BJ (cell line): ENCODE measurements at regions not wholly inside any gene's neighbourhood (a gene's known extent, or its start where the extent isn't known, plus 50 kb on each side); places are given as distances from the start of the nearest gene placed in this dataset.

Experiments
- CTCF ChIA-PET: fragments of 350-600 bp; formaldehyde crosslinking; extraction: SDS; loops from one replicate; lab custom pipeline; 2021; ENCODE audit warnings: antibody characterized with exemption, inconsistent platforms; lab: Yijun Ruan, JAX
- POLR2A ChIA-PET: fragments of 300-600 bp; sonication (Branson Sonifier 250); formaldehyde crosslinking; extraction: SDS; loops from one replicate; lab custom pipeline; 2021; ENCODE audit warnings: antibody characterized with exemption; lab: Charles Lee
- DNase-seq: peaks from one replicate; pipeline ENCODE4 v3.0.0-alpha.2; 2011; ENCODE audit warnings: low read depth
- H3K27me3 ChIP-seq: 2 replicates; pipeline ENCODE4 v1.6.0; 2011; ENCODE audit warnings: low read length; ENCODE audit not compliant: control insufficient read depth, insufficient read depth
- H3K36me3 ChIP-seq: 2 replicates; pipeline ENCODE4 v1.5.1; 2011; ENCODE audit warnings: low read length; ENCODE audit not compliant: control insufficient read depth, insufficient read depth
- H3K4me3 ChIP-seq: 2 replicates; pipeline ENCODE4 v1.5.1; 2011; ENCODE audit warnings: low read depth, mild to moderate bottlenecking, control low read depth, low read length
- CTCF ChIP-seq: IDR thresholded peaks from 2 replicates; pipeline ENCODE4 v1.5.1; 2011; ENCODE audit warnings: low read depth, mild to moderate bottlenecking, control low read depth, inconsistent platforms, low read length, moderate library complexity; ENCODE audit not compliant: insufficient read depth

- Histone ChIP-seq H3K36me3 (no peaks in the 10 kb centered on the region), H3K4me3 (no peak overlapping the region), H3K27me3 (no peaks in the 10 kb centered on the region)
- ChIA-PET POLR2A (no interaction called here), CTCF (no interaction called here)
- no peak for DNase-seq
- TF ChIP-seq CTCF = no peak
Observed at GRCh38 chr2:166634706-166635105, 140.7 kb upstream of the SCN7A start.

GRCh38 chr2:166632616-166633015, 138.6 kb upstream of the SCN7A start:
- DNase-seq = peak; percentile 42
- ChIA-PET CTCF (no interaction called here), POLR2A (no interaction called here)
- H3K36me3 ChIP-seq = no peaks in the 10 kb centered on the region
- H3K4me3 ChIP-seq = no peak overlapping the region
- no peaks in the 10 kb centered on the region for H3K27me3 ChIP-seq
- no peak for TF ChIP-seq CTCF

- DNase-seq = no peak
- POLR2A ChIA-PET = no interaction called here
- Histone ChIP-seq H3K36me3 (no peaks in the 10 kb centered on the region), H3K27me3 (no peaks in the 10 kb centered on the region), H3K4me3 (no peak overlapping the region)
- TF ChIP-seq CTCF = no peak
- CTCF ChIA-PET = no interaction called here
Observed at GRCh38 chr2:166628478-166629136, 134.6 kb upstream of the SCN7A start.

GRCh38 chr2:166627893-166628292, 133.8 kb upstream of the SCN7A start:
- ChIA-PET POLR2A (no interaction called here), CTCF (no interaction called here)
- Histone ChIP-seq H3K36me3 (no peaks in the 10 kb centered on the region), H3K27me3 (no peaks in the 10 kb centered on the region), H3K4me3 (no peak overlapping the region)
- no peak for DNase-seq
- no peak for TF ChIP-seq CTCF

GRCh38 chr2:166625670-166626069, 131.6 kb upstream of the SCN7A start:
- DNase-seq = no peak
- H3K4me3 ChIP-seq = no peak overlapping the region
- CTCF ChIA-PET = no interaction called here
- no peaks in the 10 kb centered on the region for H3K36me3 ChIP-seq
- H3K27me3 ChIP-seq = no peaks in the 10 kb centered on the region
- POLR2A ChIA-PET = no interaction called here
- no peak for TF ChIP-seq CTCF
